ENCODE measurements at regions not wholly inside any gene's neighbourhood (a gene's known extent, or its start where the extent isn't known, plus 50 kb on each side); places are given as distances from the start of the nearest gene placed in this dataset.

GRCh38 chr12:24021164-24021502, 71.7 kb upstream of the SOX5 start:
- Histone ChIP-seq H3K4me2 (no peak overlapping the region), H3K27ac (no peak overlapping the region), H3K4me1 (no peaks in the 10 kb centered on the region), H3K9me3 (no peaks in the 10 kb centered on the region), H3K4me3 (no peak overlapping the region)
- DNase-seq (ENCODE audit: low read depth in 1 of 2, low spot score in 1 of 2) (no peak), FAIRE-seq (no peak), ATAC-seq (no peak)
- TF ChIP-seq HOXB5 (CRISPR knock-in tag; IDR thresholded peaks at IDR 0.05) (no peak), HMGXB4 (CRISPR knock-in tag; IDR thresholded peaks at IDR 0.05; ENCODE audit: borderline replicate concordance) (no peak), FOSL2 (IDR thresholded peaks at IDR 0.05) (no peak), FOSL2 (CRISPR knock-in tag; IDR thresholded peaks at IDR 0.05) (no peak), RARB (CRISPR knock-in tag; IDR thresholded peaks at IDR 0.05) (no peak), POLR2AphosphoS2 (conservative IDR thresholded peaks at IDR 0.05; ENCODE audit: low read length) (no peak), HOXA7 (CRISPR knock-in tag; IDR thresholded peaks at IDR 0.05) (no peak), PHF8 (IDR thresholded peaks at IDR 0.05; ENCODE audit: borderline replicate concordance, low read depth) (no peak), SREBF2 (IDR thresholded peaks at IDR 0.05) (no peak), CEBPB (IDR thresholded peaks at IDR 0.05) (no peak), EHF (CRISPR knock-in tag; IDR thresholded peaks at IDR 0.05) (no peak), MAFK (IDR thresholded peaks at IDR 0.05; ENCODE audit: partially characterized antibody) (no peak), BCL3 (IDR thresholded peaks at IDR 0.05) (no peak), TP53 (CRISPR knock-in tag; IDR thresholded peaks at IDR 0.05) (no peak), HDAC2 (IDR thresholded peaks at IDR 0.05) (no peak), NFE2L2 (conservative IDR thresholded peaks at IDR 0.05; ENCODE audit: low read length) (no peak), ZC3H11A (IDR thresholded peaks at IDR 0.05) (no peak), ESRRA (IDR thresholded peaks at IDR 0.05; ENCODE audit: borderline replicate concordance, low read length) (no peak), CHD2 (IDR thresholded peaks at IDR 0.05; ENCODE audit: low read length, partially characterized antibody) (no peak), CHD4 (IDR thresholded peaks at IDR 0.05; ENCODE audit: borderline replicate concordance) (no peak)
- ChIA-PET POLR2A (no interaction called here), CTCF (no interaction called here)
- WGBS (ENCODE audit: missing lambda C conversion rate) = 7% methylated on average over 4 of the region's 4 CpGs

- no peaks in the 10 kb centered on the region for H3K9me3 ChIP-seq
- no peaks in the 10 kb centered on the region for H3K4me1 ChIP-seq
- CTCF ChIA-PET = no interaction called here
- no peak overlapping the region for H3K27ac ChIP-seq
- H3K4me3 ChIP-seq = no peak overlapping the region
- POLR2A ChIA-PET = no interaction called here
- peak; percentile 28 for FAIRE-seq
- DNase-seq (ENCODE audit: low read depth in 1 of 2, low spot score in 1 of 2) = no peak
- no peak overlapping the region for H3K4me2 ChIP-seq
- 28% methylated on average over 11 of the region's 11 CpGs for WGBS (ENCODE audit: missing lambda C conversion rate)
- ATAC-seq = no peak
- TF ChIP-seq SREBF2 (IDR thresholded peaks at IDR 0.05) = no peak
- TF ChIP-seq HES2 (IDR thresholded peaks at IDR 0.05) = no peak
- no peak for TF ChIP-seq MAFK (IDR thresholded peaks at IDR 0.05; ENCODE audit: partially characterized antibody)
- no peak for TF ChIP-seq MAZ (IDR thresholded peaks at IDR 0.05; ENCODE audit: borderline replicate concordance, low read depth, low read length)
- TF ChIP-seq HDAC2 (IDR thresholded peaks at IDR 0.05) = no peak
- TF ChIP-seq TP53 (CRISPR knock-in tag; IDR thresholded peaks at IDR 0.05) = no peak
- TF ChIP-seq RNF2 (IDR thresholded peaks at IDR 0.05; ENCODE audit: borderline replicate concordance, low read depth) = no peak
- no peak for TF ChIP-seq MYC (IDR thresholded peaks at IDR 0.05; ENCODE audit: borderline replicate concordance, low read length)
Measured at GRCh38 chr12:24020397-24021163, 71.1 kb upstream of the SOX5 start.
